ENCODE measurements at regions not wholly inside any gene's neighbourhood (a gene's known extent, or its start where the extent isn't known, plus 50 kb on each side); places are given as distances from the start of the nearest gene placed in this dataset.
A peak's percentile ranks its signal among the peaks of the same experiment; 100 is the strongest.

DNA sequence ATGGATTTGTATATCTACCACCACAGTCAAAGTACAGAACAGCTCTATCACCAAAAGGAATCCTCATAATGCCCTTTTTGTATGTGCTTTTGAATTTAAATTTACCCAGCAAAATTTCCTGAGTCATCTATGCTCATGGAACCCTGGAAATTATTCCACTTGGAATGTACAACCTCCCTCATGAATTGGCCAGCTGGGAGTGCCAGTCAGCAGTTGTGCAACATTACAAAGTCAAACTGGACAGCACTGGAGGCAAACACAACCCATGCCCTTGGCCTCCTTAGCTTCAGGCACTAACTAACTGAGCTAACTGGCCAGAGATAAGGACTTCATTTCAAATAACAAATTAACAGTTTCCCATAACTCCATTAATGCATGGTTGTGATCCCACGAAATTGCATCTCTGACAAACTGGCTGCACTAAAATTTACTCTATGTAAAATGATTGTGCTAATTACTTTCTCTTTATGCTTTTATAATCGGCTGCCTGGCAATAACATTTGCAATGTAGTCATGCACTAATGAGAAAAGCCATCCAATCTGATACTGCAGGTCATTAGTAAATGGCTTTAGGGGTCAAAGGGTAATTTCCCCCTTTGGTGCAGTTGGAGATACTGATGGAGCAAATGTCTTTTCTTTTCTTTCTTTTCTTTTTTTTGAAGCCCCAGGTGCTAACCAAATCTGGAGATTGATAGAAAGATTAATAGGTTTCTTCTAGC, 270.5 kb downstream of the ACTR3 start (continued):
- TF ChIP-seq IRX3 (CRISPR knock-in tag; IDR thresholded peaks at IDR 0.05; ENCODE audit: borderline replicate concordance, low read depth) (no peak), ZNF292 (CRISPR knock-in tag; IDR thresholded peaks at IDR 0.05; ENCODE audit: borderline replicate concordance, low read depth) (peak; percentile 47; the same call in 1 of the 2 replicates), SP1 (IDR thresholded peaks at IDR 0.05) (no peak), SP1 (CRISPR knock-in tag; IDR thresholded peaks at IDR 0.05) (no peak), ZKSCAN1 (IDR thresholded peaks at IDR 0.05; ENCODE audit: low read length) (0 out of 2 replicates have a peak, but pooled peaks have one; percentile 18), ZNF460 (CRISPR knock-in tag; IDR thresholded peaks at IDR 0.05; ENCODE audit: borderline replicate concordance) (peak; percentile 12; the same call in 1 of the 2 replicates), ZNF850 (CRISPR knock-in tag; conservative IDR thresholded peaks at IDR 0.05) (no peak), NAIF1 (CRISPR knock-in tag; IDR thresholded peaks at IDR 0.05; ENCODE audit: borderline replicate concordance) (no peak), SUZ12 (IDR thresholded peaks at IDR 0.05; ENCODE audit: low read depth, low read length) (no peak), ZNF329 (CRISPR knock-in tag; IDR thresholded peaks at IDR 0.05; ENCODE audit: low read depth) (no peak), TCF12 (IDR thresholded peaks at IDR 0.05) (no peak), TCF12 (CRISPR knock-in tag; IDR thresholded peaks at IDR 0.05) (no peak), HDAC1 (CRISPR knock-in tag; IDR thresholded peaks at IDR 0.05) (peak; percentile 74), FOXA1 (IDR thresholded peaks at IDR 0.05) (no peak), FOXA1 (CRISPR knock-in tag; IDR thresholded peaks at IDR 0.05) (peak; percentile 81), TCF7L2 (IDR thresholded peaks at IDR 0.05; ENCODE audit: low read depth, low read length) (no peak), TFE3 (CRISPR knock-in tag; IDR thresholded peaks at IDR 0.05) (no peak), SAP130 (CRISPR knock-in tag; IDR thresholded peaks at IDR 0.05; ENCODE audit: low read depth) (peak; percentile 46; the same call in 1 of the 2 replicates), POGZ (CRISPR knock-in tag; IDR thresholded peaks at IDR 0.05) (peak; percentile 90), KAT7 (CRISPR knock-in tag; IDR thresholded peaks at IDR 0.05; ENCODE audit: borderline replicate concordance) (no peak), ZXDC (CRISPR knock-in tag; IDR thresholded peaks at IDR 0.05) (no peak), ZNF432 (CRISPR knock-in tag; IDR thresholded peaks at IDR 0.05; ENCODE audit: borderline replicate concordance) (no peak), ZZZ3 (CRISPR knock-in tag; IDR thresholded peaks at IDR 0.05; ENCODE audit: borderline replicate concordance) (no peak), ZNF17 (CRISPR knock-in tag; IDR thresholded peaks at IDR 0.05) (no peak), ZSCAN25 (CRISPR knock-in tag; IDR thresholded peaks at IDR 0.05) (no peak)
- TF ChIP-seq, protein P1, sequence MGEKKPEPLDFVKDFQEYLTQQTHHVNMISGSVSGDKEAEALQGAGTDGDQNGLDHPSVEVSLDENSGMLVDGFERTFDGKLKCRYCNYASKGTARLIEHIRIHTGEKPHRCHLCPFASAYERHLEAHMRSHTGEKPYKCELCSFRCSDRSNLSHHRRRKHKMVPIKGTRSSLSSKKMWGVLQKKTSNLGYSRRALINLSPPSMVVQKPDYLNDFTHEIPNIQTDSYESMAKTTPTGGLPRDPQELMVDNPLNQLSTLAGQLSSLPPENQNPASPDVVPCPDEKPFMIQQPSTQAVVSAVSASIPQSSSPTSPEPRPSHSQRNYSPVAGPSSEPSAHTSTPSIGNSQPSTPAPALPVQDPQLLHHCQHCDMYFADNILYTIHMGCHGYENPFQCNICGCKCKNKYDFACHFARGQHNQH (CRISPR knock-in tag; IDR thresholded peaks at IDR 0.05): peak; percentile 66; the same call in 1 of the 2 replicates
